ENCODE measurements at regions not wholly inside any gene's neighbourhood (a gene's known extent, or its start where the extent isn't known, plus 50 kb on each side); places are given as distances from the start of the nearest gene placed in this dataset.

- TF ChIP-seq CTCF (IDR thresholded peaks at IDR 0.05) (no peak), POLR2A (IDR thresholded peaks at IDR 0.05) (no peak), POLR2AphosphoS5 (IDR thresholded peaks at IDR 0.05) (no peak)
Observed at GRCh38 chr6:95263840-95264239, 313.5 kb upstream of the MANEA start.

Measured in prostate gland (tissue), 2 donors.